Osteoblast (primary cell): ENCODE measurements at regions not wholly inside any gene's neighbourhood (a gene's known extent, or its start where the extent isn't known, plus 50 kb on each side); places are given as distances from the start of the nearest gene placed in this dataset.

ENCODE experiments used
- DNase-seq: peaks from one replicate; pipeline ENCODE4 v3.0.0; 2011; ENCODE audit warnings: low spot score, mixed read lengths; ENCODE audit not compliant: insufficient read length; ENCODE audit errors: missing footprints
- H2AFZ ChIP-seq: 2 replicates; pipeline ENCODE4 v1.6.0; 2011; ENCODE audit warnings: mild to moderate bottlenecking, low read length
- H3K27ac ChIP-seq: 2 replicates; pipeline ENCODE4 v1.5.1; 2011; ENCODE audit warnings: mild to moderate bottlenecking, low read depth, low read length, moderate library complexity
- H3K27me3 ChIP-seq: 2 replicates; pipeline ENCODE4 v1.6.0; 2012; ENCODE audit warnings: mild to moderate bottlenecking, control low read depth, inconsistent platforms, low read length, moderate library complexity; ENCODE audit not compliant: insufficient read depth
- H3K36me3 ChIP-seq: 2 replicates; pipeline ENCODE4 v1.5.1; 2011; ENCODE audit warnings: mild to moderate bottlenecking, low read length, control low read depth, moderate library complexity; ENCODE audit not compliant: insufficient read depth
- H3K4me1 ChIP-seq: 2 replicates; pipeline ENCODE4 v1.5.1; 2011; ENCODE audit warnings: mild to moderate bottlenecking, low read length, control low read depth, moderate library complexity; ENCODE audit not compliant: insufficient read depth
- H3K4me2 ChIP-seq: 2 replicates; pipeline ENCODE4 v1.6.0; 2011; ENCODE audit warnings: mild to moderate bottlenecking, low read length; ENCODE audit not compliant: insufficient read depth
- H3K4me3 ChIP-seq: fragments of 200-600 bp; sonication (generic); 3 replicates; pipeline ENCODE4 v1.5.1; 2012; ENCODE audit warnings: mild to moderate bottlenecking, low read length, inconsistent platforms; ENCODE audit not compliant: insufficient read depth
- H3K79me2 ChIP-seq: 2 replicates; pipeline ENCODE4 v1.6.0; 2012; ENCODE audit warnings: mild to moderate bottlenecking, low read length, control low read depth, inconsistent platforms; ENCODE audit not compliant: insufficient read depth
- H3K9me3 ChIP-seq: 2 replicates; pipeline ENCODE4 v1.5.1; 2011; ENCODE audit warnings: low read depth, low read length, control low read depth
- H4K20me1 ChIP-seq: 2 replicates; pipeline ENCODE4 v1.6.0; 2012; ENCODE audit warnings: mild to moderate bottlenecking, low read length, control low read depth; ENCODE audit not compliant: insufficient read depth
- TF ChIP-seq, protein P1 (sequence below): IDR thresholded peaks from 2 replicates; pipeline ENCODE4 v1.5.1; 2011; ENCODE audit warnings: mild to moderate bottlenecking, low read depth, low read length, moderate library complexity; ENCODE audit errors: extremely low read depth

GRCh38 chr10:109386921-109387320 lies 536.4 kb downstream of the XPNPEP1 start:
- TF ChIP-seq, protein P1, sequence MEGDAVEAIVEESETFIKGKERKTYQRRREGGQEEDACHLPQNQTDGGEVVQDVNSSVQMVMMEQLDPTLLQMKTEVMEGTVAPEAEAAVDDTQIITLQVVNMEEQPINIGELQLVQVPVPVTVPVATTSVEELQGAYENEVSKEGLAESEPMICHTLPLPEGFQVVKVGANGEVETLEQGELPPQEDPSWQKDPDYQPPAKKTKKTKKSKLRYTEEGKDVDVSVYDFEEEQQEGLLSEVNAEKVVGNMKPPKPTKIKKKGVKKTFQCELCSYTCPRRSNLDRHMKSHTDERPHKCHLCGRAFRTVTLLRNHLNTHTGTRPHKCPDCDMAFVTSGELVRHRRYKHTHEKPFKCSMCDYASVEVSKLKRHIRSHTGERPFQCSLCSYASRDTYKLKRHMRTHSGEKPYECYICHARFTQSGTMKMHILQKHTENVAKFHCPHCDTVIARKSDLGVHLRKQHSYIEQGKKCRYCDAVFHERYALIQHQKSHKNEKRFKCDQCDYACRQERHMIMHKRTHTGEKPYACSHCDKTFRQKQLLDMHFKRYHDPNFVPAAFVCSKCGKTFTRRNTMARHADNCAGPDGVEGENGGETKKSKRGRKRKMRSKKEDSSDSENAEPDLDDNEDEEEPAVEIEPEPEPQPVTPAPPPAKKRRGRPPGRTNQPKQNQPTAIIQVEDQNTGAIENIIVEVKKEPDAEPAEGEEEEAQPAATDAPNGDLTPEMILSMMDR, result no peak
- H3K4me3 ChIP-seq, result no peak overlapping the region
- no peaks in the 10 kb centered on the region for H3K27me3 ChIP-seq
- H3K79me2 ChIP-seq, result no peaks in the 10 kb centered on the region
- H3K4me2 ChIP-seq, result no peak overlapping the region
- DNase-seq, result no peak
- no peak overlapping the region for H3K27ac ChIP-seq
- no peaks in the 10 kb centered on the region for H4K20me1 ChIP-seq
- no peaks in the 10 kb centered on the region for H3K36me3 ChIP-seq
- H3K4me1 ChIP-seq, result no peaks in the 10 kb centered on the region
- H2AFZ ChIP-seq, result no peak overlapping the region
- peaks cover 3% of the 10 kb centered on the region for H3K9me3 ChIP-seq

DNA sequence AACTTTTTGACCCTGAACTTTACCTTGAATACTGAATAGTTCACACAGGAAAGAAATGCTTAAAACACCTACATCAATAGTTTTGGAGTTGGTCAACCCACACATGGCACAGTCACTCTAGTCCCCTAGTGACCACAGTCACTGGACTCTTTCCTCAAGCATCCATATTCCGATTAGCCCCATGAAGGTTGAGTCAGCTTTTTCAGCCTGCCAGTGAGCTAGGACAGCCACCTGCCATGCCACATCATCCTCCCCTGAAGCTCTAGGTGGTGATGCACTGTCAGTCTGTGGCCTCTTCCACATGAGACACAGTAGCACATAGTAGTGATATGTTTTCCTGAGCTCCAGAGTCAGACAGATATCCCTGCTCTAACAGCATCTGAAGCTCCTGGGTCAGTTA lies 537.2 kb downstream of the XPNPEP1 start:
- Histone ChIP-seq H3K79me2 (no peaks in the 10 kb centered on the region), H3K27ac (no peak overlapping the region), H3K4me1 (no peaks in the 10 kb centered on the region), H3K4me2 (no peak overlapping the region), H3K4me3 (no peak overlapping the region), H3K27me3 (no peaks in the 10 kb centered on the region), H4K20me1 (no peaks in the 10 kb centered on the region), H3K9me3 (peaks cover 3% of the 10 kb centered on the region), H2AFZ (no peak overlapping the region), H3K36me3 (no peaks in the 10 kb centered on the region)
- TF ChIP-seq, protein P1, result no peak
- DNase-seq, result no peak

GRCh38 chr10:109379186-109379585 lies 544.1 kb downstream of the XPNPEP1 start:
- H3K36me3 ChIP-seq, result no peaks in the 10 kb centered on the region
- no peaks in the 10 kb centered on the region for H3K27me3 ChIP-seq
- H4K20me1 ChIP-seq, result no peaks in the 10 kb centered on the region
- no peaks in the 10 kb centered on the region for H3K9me3 ChIP-seq
- TF ChIP-seq, protein P1, result no peak
- no peak overlapping the region for H2AFZ ChIP-seq
- DNase-seq, result no peak
- no peaks in the 10 kb centered on the region for H3K79me2 ChIP-seq
- H3K4me1 ChIP-seq, result no peaks in the 10 kb centered on the region
- no peak overlapping the region for H3K27ac ChIP-seq
- no peak overlapping the region for H3K4me3 ChIP-seq
- H3K4me2 ChIP-seq, result no peak overlapping the region

DNA sequence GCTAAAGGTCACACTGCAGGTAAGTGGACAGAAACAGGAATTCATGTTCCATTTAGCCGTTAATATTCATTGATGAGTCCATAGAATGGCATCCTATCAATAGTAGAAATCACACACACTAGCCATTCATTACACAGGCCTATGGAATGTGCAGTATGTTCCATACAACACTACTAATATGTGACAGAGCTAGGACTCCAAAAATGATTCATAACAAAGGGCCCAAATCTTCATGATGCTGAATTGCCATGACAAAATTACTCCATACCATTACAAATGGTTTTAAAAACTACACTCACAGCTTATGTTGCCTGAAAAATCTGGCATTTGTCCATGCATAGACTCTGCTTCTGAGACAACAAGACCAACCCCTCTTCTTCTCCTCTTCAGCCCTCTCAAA lies 549.1 kb downstream of the XPNPEP1 start:
- DNase-seq, result no peak
- Histone ChIP-seq H2AFZ (no peak overlapping the region), H3K27me3 (no peaks in the 10 kb centered on the region), H3K9me3 (no peaks in the 10 kb centered on the region), H3K36me3 (no peaks in the 10 kb centered on the region), H3K4me1 (no peaks in the 10 kb centered on the region), H3K27ac (no peak overlapping the region), H4K20me1 (no peaks in the 10 kb centered on the region), H3K79me2 (no peaks in the 10 kb centered on the region), H3K4me2 (no peak overlapping the region), H3K4me3 (no peak overlapping the region)
- TF ChIP-seq, protein P1, result no peak
